Left lung (tissue), 4 donors: ENCODE measurements at regions not wholly inside any gene's neighbourhood (a gene's known extent, or its start where the extent isn't known, plus 50 kb on each side); places are given as distances from the start of the nearest gene placed in this dataset.

Experiments used
- ATAC-seq: fragments of 200-7000 bp; cut with Tn5 transposase; one replicate; pipeline ENCODE4 v1.9.1; 2020; ENCODE audit warnings: moderate library complexity
- DNase-seq, 4 donors: peaks; one replicate each; pipeline ENCODE4 v3.0.0-alpha.2; 2013 to 2020
- H3K27ac ChIP-seq, 2 donors: fragments of 200-600 bp; sonication (generic) in 1 of 2; one replicate each; pipeline versions ENCODE4 v1.5.0 to v1.8.0; 2020 to 2021
- H3K27me3 ChIP-seq, 2 donors: fragments of 200-600 bp; sonication (generic) in 1 of 2; one replicate each; pipeline versions ENCODE4 v1.5.0 to v1.8.0; 2020 to 2021
- H3K36me3 ChIP-seq, 2 donors: fragments of 200-600 bp; sonication (generic) in 1 of 2; one replicate each; pipeline versions ENCODE4 v1.5.0 to v1.8.0; 2020 to 2021
- H3K4me1 ChIP-seq, 2 donors: fragments of 200-600 bp; one replicate each; pipeline ENCODE4 v1.8.0; 2021
- H3K4me3 ChIP-seq, 2 donors: fragments of 200-600 bp; sonication (generic) in 1 of 2; one replicate each; pipeline versions ENCODE4 v1.5.0 to v1.8.0; 2020 to 2021; ENCODE audit warnings: mild to moderate bottlenecking in 1 of 2
- H3K9me3 ChIP-seq, 2 donors: fragments of 200-600 bp; sonication (generic) in 1 of 2; one replicate each; pipeline versions ENCODE4 v1.5.0 to v1.8.0; 2020 to 2021
- intact Hi-C, 2 donors: fragments of 100-400 bp; cut with DNase I; formaldehyde crosslinking; loops; one replicate each; pipeline versions ENCODE4 v1.11.2 to v1.14.2; 2022
- TF ChIP-seq, protein P1 (sequence below), 2 donors: fragments of 200-600 bp; sonication (generic) in 1 of 2; IDR thresholded peaks; one replicate each; pipeline versions ENCODE4 v1.5.0 to v1.8.0; 2021; ENCODE audit warnings: antibody characterized with exemption in 2 of 2
- donor health status: DM: no; HTN: yes; CAD: no.
- donor health status: DM: no; HTN: no; CAD: no.

DNA sequence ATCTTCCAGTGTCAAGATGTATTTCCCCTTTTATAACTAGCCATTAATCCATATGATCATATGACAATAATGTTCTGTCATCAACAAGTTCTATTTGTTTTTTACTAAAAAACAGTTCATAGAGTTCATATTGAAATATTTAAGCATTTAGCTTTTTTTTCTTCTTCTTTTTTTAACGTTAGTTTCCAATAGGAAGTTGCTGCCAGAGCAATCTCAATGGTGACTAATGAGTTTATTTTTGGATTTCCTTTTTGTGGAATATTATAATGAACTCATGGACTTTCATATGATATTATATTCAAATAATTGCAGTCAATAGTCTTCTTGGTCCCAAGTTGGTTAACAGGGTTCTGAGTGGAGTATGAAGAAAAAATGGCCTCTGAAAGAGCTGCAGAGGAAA is 343.3 kb downstream of the BCKDHB start:
- H3K36me3 ChIP-seq, result no peaks in the 10 kb centered on the region
- TF ChIP-seq, protein P1, sequence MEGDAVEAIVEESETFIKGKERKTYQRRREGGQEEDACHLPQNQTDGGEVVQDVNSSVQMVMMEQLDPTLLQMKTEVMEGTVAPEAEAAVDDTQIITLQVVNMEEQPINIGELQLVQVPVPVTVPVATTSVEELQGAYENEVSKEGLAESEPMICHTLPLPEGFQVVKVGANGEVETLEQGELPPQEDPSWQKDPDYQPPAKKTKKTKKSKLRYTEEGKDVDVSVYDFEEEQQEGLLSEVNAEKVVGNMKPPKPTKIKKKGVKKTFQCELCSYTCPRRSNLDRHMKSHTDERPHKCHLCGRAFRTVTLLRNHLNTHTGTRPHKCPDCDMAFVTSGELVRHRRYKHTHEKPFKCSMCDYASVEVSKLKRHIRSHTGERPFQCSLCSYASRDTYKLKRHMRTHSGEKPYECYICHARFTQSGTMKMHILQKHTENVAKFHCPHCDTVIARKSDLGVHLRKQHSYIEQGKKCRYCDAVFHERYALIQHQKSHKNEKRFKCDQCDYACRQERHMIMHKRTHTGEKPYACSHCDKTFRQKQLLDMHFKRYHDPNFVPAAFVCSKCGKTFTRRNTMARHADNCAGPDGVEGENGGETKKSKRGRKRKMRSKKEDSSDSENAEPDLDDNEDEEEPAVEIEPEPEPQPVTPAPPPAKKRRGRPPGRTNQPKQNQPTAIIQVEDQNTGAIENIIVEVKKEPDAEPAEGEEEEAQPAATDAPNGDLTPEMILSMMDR (IDR thresholded peaks at IDR 0.05), result no peak
- ATAC-seq (no peak), DNase-seq (no peak)
- peaks cover 0 to 5% of the 10 kb centered on the region in 2 donors for H3K9me3 ChIP-seq
- H3K27me3 ChIP-seq, result no peaks in the 10 kb centered on the region
- H3K27ac ChIP-seq, result no peak overlapping the region
- no peaks in the 10 kb centered on the region for H3K4me1 ChIP-seq
- no peak overlapping the region for H3K4me3 ChIP-seq
- intact Hi-C loops, result no loop called here

DNA sequence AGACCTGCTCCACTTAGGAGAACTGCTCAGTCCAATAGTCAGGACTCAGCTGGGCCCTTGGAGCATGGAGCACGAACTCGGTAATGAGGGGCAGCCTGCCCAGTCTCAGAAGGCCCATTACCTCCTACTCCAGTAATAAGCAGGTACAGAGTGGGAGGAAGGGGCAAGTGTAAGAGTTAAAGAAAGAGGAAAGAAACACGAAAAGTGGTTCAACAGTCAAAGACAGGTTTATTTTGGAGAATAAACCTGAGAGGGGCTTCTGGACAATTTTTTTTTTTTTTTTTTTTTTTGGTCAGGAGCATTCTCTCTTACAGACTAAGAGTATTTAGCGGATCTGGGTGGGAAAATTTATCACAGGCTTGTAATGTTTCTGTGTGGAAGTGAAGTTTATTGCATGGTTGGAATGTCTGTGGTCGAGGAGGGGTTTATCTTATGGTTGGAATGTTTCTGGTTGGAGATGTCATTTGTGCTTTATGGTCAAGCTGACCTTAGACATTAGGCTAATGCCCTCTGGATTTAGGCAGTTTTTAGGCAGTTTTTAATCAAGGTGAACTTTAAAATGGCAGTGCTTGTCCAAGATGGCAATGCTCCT is 340.1 kb downstream of the BCKDHB start:
- intact Hi-C loops, result no loop called here
- Histone ChIP-seq H3K4me3 (no peak overlapping the region), H3K36me3 (no peaks in the 10 kb centered on the region), H3K27ac (no peak overlapping the region), H3K4me1 (no peaks in the 10 kb centered on the region), H3K27me3 (no peaks in the 10 kb centered on the region), H3K9me3 (peaks cover 0 to 5% of the 10 kb centered on the region in 2 donors)
- ATAC-seq (no peak), DNase-seq (peak in 1 of 4 donors; percentile 11)
- TF ChIP-seq, protein P1 (IDR thresholded peaks at IDR 0.05), result no peak

DNA sequence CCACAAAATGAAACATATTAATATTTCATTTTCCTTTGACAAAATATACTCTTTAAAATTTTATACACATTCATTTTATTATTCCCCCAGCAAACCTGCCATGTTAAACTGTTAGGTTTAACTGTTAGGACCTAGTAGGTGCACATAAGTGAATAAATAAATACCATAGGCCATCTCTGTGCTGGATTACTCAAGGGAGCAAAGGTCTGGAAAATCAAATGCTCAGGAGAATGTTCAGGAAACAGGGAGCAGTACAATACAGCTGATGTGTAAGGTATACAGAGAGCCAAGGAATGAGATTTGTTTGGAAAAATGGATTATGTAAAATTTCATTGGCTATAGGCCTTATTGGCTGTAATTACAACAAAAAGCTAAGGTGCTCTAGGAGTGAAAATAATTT is 339.3 kb downstream of the BCKDHB start:
- intact Hi-C loops, result no loop called here

DNA sequence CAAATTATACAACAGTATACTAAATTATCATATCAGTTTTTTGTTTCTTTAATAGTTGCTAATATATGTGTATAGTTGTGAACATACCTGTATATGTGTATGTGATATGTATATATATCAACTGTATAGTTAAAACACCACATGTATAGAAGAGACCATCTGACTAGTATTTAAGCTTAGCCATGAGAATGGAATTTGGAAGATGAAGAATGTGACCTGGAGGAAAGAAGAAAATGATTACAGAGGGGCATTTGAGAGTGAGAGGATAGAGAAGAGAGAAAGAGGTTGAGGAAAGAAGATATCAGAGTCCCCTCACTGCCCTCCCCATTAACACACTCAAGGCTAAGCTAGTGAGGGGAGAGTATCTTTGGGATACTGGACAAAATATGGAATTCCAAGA is 335.9 kb downstream of the BCKDHB start:
- Histone ChIP-seq H3K27me3 (no peaks in the 10 kb centered on the region), H3K36me3 (no peaks in the 10 kb centered on the region), H3K4me3 (no peak overlapping the region), H3K9me3 (peaks cover 0 to 5% of the 10 kb centered on the region in 2 donors), H3K27ac (no peak overlapping the region), H3K4me1 (no peaks in the 10 kb centered on the region)
- DNase-seq, result no peak
- TF ChIP-seq, protein P1 (IDR thresholded peaks at IDR 0.05), result no peak
- ATAC-seq, result no peak
- intact Hi-C loops, result no loop called here

More for the DNA sequence above, 339.3 kb downstream of the BCKDHB start:
- ATAC-seq, result no peak
- H3K4me3 ChIP-seq, result no peak overlapping the region
- no peaks in the 10 kb centered on the region for H3K36me3 ChIP-seq
- peaks cover 0 to 5% of the 10 kb centered on the region in 2 donors for H3K9me3 ChIP-seq
- DNase-seq, result no peak
- TF ChIP-seq, protein P1 (IDR thresholded peaks at IDR 0.05), result no peak
- no peaks in the 10 kb centered on the region for H3K27me3 ChIP-seq
- no peaks in the 10 kb centered on the region for H3K4me1 ChIP-seq
- no peak overlapping the region for H3K27ac ChIP-seq

DNA sequence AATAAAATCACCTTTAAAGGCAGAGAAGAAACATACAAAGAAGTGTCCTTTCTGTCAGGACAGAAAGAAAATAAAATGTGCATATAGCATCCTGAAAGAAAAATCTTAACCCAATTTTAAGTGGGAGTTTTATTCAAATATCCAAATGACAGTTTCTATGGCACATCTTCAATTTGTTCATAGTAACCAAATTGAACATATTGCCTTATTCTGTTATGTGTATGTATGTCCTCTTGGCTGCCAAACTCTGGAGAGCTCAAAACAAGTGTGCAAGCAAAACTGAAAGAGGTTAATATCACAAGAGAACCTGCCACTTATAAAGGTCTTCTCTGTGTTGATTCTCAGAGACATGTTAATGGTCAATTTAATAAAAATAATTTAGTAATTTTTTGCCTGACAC is 334.7 kb downstream of the BCKDHB start:
- H3K27me3 ChIP-seq, result no peaks in the 10 kb centered on the region
- ATAC-seq, result no peak
- H3K36me3 ChIP-seq, result no peaks in the 10 kb centered on the region
- H3K9me3 ChIP-seq, result peaks cover 0 to 4% of the 10 kb centered on the region in 2 donors
- H3K4me3 ChIP-seq, result no peak overlapping the region
- intact Hi-C loops, result no loop called here
- DNase-seq, result no peak
- TF ChIP-seq, protein P1 (IDR thresholded peaks at IDR 0.05), result no peak
- no peak overlapping the region for H3K27ac ChIP-seq
- H3K4me1 ChIP-seq, result no peaks in the 10 kb centered on the region
